Stimulated activated naive CD8-positive, alpha-beta T cell treated with anti-CD3 and anti-CD28 coated beads, Interleukin-15, amount 100 ng/mL, for 72 hours (primary cell): ENCODE measurements at regions not wholly inside any gene's neighbourhood (a gene's known extent, or its start where the extent isn't known, plus 50 kb on each side); places are given as distances from the start of the nearest gene placed in this dataset.

Experiments used
- ATAC-seq: fragments of 150-1000 bp; cut with Tn5 transposase; 2 replicates; pipeline ENCODE4 v1.10.0; 2021; ENCODE audit warnings: mild to moderate bottlenecking, moderate library complexity
- DNase-seq, 2 donors: peaks; one replicate each; pipeline ENCODE4 v3.0.0; 2021 to 2022
- H3K27ac Mint-ChIP-seq, 2 donors: one replicate each; pipeline ENCODE4 v1.8.0; 2022; ENCODE audit warnings: mild to moderate bottlenecking in 2 of 2, mixed read lengths in 2 of 2, moderate library complexity in 2 of 2
- H3K27me3 Mint-ChIP-seq: one replicate; pipeline ENCODE4 v1.8.0; 2022; ENCODE audit warnings: mixed read lengths
- H3K4me1 Mint-ChIP-seq: one replicate; pipeline ENCODE4 v1.8.0; 2022; ENCODE audit warnings: mild to moderate bottlenecking, mixed read lengths
- H3K4me3 Mint-ChIP-seq, 2 donors: one replicate each; pipeline ENCODE4 v1.8.0; 2022; ENCODE audit warnings: mild to moderate bottlenecking in 2 of 2, mixed read lengths in 2 of 2, moderate library complexity in 1 of 2
- H3K9me3 Mint-ChIP-seq, 2 donors: one replicate each; pipeline ENCODE4 v1.8.0; 2022; ENCODE audit warnings: mixed read lengths in 2 of 2

DNA sequence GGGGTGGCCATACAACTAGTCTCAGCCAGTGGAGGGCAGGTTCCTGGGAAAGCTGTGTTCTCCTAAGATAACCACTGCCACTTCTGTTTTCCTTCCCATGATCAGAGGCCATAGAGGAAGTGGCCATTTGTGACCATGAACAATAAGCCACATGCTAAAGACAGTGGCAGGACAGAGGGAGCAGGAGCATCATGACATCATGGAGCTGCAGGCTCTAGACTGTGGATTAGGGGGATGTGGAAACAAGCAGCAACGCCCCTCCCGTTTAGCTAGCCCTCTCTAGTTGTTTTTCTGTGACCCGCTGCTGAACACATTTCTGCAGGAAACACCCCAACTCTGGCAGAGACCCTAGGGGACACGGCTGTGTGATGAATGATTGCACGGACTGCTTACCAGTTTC is 195.0 kb upstream of the NECTIN1 start:
- peak overlapping the region in 1 of 2 donors; percentile 55 for H3K27ac Mint-ChIP-seq
- no peaks in the 10 kb centered on the region for H3K4me1 Mint-ChIP-seq
- ATAC-seq = no peak
- no peaks in the 10 kb centered on the region for H3K9me3 Mint-ChIP-seq
- no peak overlapping the region for H3K4me3 Mint-ChIP-seq
- peaks cover 31% of the 10 kb centered on the region for H3K27me3 Mint-ChIP-seq
- DNase-seq = no peak

GRCh38 chr11:119921571-119921970 is 192.6 kb upstream of the NECTIN1 start:
- ATAC-seq (no peak), DNase-seq (no peak)
- peaks cover 43% of the 10 kb centered on the region for H3K27me3 Mint-ChIP-seq
- no peak overlapping the region for H3K4me3 Mint-ChIP-seq
- no peaks in the 10 kb centered on the region for H3K9me3 Mint-ChIP-seq
- no peaks in the 10 kb centered on the region for H3K4me1 Mint-ChIP-seq
- no peak overlapping the region for H3K27ac Mint-ChIP-seq

GRCh38 chr11:119920666-119921387 is 191.8 kb upstream of the NECTIN1 start:
- no peak for ATAC-seq
- Mint-ChIP-seq H3K27me3 (peaks cover 44% of the 10 kb centered on the region), H3K9me3 (no peaks in the 10 kb centered on the region), H3K4me3 (no peak overlapping the region), H3K4me1 (no peaks in the 10 kb centered on the region), H3K27ac (no peak overlapping the region)
- no peak for DNase-seq

GRCh38 chr11:119919656-119920055 is 190.7 kb upstream of the NECTIN1 start:
- DNase-seq = no peak
- peaks cover 44% of the 10 kb centered on the region for H3K27me3 Mint-ChIP-seq
- H3K27ac Mint-ChIP-seq = no peak overlapping the region
- H3K4me1 Mint-ChIP-seq = no peaks in the 10 kb centered on the region
- no peak overlapping the region for H3K4me3 Mint-ChIP-seq
- peaks cover 0 to 8% of the 10 kb centered on the region in 2 donors for H3K9me3 Mint-ChIP-seq
- ATAC-seq = no peak

DNA sequence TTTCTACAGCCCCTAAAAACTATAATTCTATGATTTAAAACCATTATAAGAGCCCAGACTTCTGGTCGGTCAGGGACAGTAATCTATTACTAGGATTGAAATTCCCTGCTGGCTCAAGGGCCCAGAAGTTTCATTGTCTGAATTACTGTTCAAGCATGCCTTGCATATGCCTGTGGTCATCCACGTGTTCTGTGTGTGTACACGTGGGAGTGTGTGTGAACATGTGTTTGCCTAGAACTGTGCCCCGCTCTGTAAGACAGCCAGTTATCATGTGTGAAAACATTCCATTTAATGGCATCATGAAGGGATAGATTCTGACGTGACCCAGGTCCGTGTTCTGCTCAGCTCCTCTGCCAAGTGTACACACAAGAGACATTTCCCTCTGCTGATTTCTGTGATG is 189.3 kb upstream of the NECTIN1 start:
- ATAC-seq = no peak

DNA sequence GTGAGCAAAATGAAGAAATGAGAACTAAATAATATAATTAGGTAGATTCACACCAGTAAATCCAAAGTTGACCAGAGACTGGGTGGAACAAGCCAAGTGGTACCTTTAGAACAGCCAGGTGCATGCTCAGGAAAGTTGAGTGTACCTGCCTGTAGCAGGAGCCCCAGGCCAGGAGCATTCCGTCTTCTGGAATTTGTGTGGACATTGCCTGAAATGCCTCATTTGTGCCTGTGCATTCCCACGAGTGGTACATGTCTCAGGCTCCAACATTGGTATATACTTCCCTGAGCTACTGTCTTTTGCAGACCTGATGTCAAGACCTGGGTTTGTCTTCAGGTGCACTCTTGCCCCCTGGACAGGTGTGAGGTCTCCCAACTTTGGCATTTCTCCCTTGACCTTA is 187.6 kb upstream of the NECTIN1 start:
- Mint-ChIP-seq H3K9me3 (peaks cover 0 to 14% of the 10 kb centered on the region in 2 donors), H3K27me3 (peaks cover 23% of the 10 kb centered on the region), H3K4me1 (no peaks in the 10 kb centered on the region), H3K4me3 (no peak overlapping the region), H3K27ac (no peak overlapping the region)
- ATAC-seq = no peak
- DNase-seq = no peak

More for the DNA sequence above, 189.3 kb upstream of the NECTIN1 start:
- Mint-ChIP-seq H3K9me3 (peaks cover 0 to 14% of the 10 kb centered on the region in 2 donors), H3K4me1 (no peaks in the 10 kb centered on the region), H3K27me3 (peaks cover 41% of the 10 kb centered on the region), H3K4me3 (no peak overlapping the region), H3K27ac (no peak overlapping the region)
- DNase-seq = no peak

DNA sequence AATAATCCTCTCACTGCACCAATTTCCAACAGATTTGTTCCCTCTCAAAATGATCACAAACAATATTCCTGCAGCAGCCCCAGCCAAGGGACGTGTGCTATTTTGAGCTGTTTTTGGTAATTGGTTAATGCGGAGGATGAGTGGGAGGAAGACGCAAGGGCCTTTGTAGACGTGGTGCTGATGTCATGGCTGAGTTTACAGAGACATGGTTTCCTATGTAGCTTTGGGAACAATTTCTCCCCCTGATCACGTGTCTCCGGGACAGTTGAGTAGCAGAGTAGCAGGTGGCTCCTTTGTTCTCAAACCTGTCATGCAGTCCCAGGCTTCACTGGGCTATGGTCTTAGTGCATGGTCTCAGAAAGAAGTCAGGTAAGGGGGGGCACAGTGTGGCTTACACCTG is 183.2 kb upstream of the NECTIN1 start:
- no peak for DNase-seq
- ATAC-seq = no peak
- no peak overlapping the region for H3K4me3 Mint-ChIP-seq

GRCh38 chr11:119910650-119911049 is 181.7 kb upstream of the NECTIN1 start:
- H3K27me3 Mint-ChIP-seq = peaks cover 30% of the 10 kb centered on the region
- no peak for ATAC-seq
- H3K27ac Mint-ChIP-seq = peak overlapping the region in 1 of 2 donors; percentile 28
- H3K4me3 Mint-ChIP-seq = no peak overlapping the region
- no peaks in the 10 kb centered on the region for H3K4me1 Mint-ChIP-seq
- no peak for DNase-seq
- H3K9me3 Mint-ChIP-seq = peaks cover 0 to 14% of the 10 kb centered on the region in 2 donors

More for the DNA sequence above, 183.2 kb upstream of the NECTIN1 start:
- Mint-ChIP-seq H3K27ac (no peak overlapping the region), H3K4me1 (no peaks in the 10 kb centered on the region), H3K9me3 (peaks cover 0 to 14% of the 10 kb centered on the region in 2 donors), H3K27me3 (peaks cover 31% of the 10 kb centered on the region)

DNA sequence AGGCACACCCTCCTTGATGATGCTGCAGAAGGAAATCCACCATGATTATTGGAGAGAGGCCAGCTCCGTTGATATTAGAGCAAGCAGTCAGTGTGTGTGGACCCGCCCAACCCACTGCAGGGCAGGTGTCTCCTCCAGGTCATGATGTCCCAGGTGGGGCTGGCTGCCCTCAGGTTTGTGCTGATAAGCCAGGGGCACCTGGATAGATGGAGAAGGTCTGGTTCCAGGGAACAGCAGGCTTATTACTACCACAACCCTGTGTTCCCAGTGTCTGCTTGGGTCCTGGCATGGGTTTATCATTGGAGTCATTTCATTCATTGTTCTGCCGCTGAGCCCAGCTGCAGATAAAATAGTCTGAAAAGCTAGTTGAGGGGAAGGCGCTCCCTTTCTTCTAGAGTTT is 181.1 kb upstream of the NECTIN1 start:
- Mint-ChIP-seq H3K27ac (no peak overlapping the region), H3K4me3 (no peak overlapping the region), H3K9me3 (peaks cover 0 to 11% of the 10 kb centered on the region in 2 donors), H3K4me1 (no peaks in the 10 kb centered on the region), H3K27me3 (peaks cover 30% of the 10 kb centered on the region)
- ATAC-seq (no peak), DNase-seq (no peak)

GRCh38 chr11:119909495-119909894 is 180.5 kb upstream of the NECTIN1 start:
- DNase-seq = no peak
- Mint-ChIP-seq H3K27me3 (peaks cover 30% of the 10 kb centered on the region), H3K4me1 (no peaks in the 10 kb centered on the region), H3K9me3 (peaks cover 0 to 6% of the 10 kb centered on the region in 2 donors), H3K4me3 (no peak overlapping the region), H3K27ac (no peak overlapping the region)
- ATAC-seq = no peak

DNA sequence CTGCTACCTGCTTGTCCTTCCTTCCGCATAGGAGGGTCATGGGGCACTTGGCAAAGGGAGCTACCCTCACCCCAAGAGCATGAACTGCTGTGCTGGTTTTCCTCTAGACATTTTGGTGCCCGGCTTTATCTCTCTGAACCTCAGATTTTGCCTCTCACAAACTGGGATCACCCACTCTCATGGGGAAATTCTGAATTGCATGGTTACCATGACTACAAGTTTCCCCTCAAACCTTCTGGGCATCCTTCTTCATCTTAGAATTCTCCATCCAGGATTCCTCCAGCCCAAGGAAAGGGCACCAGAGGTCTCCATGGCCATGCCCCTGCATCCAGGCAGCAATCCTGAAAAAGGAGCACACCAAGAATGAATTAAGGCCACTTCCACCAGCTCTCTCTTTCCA is 180.1 kb upstream of the NECTIN1 start:
- ATAC-seq = no peak
- H3K27me3 Mint-ChIP-seq = peaks cover 30% of the 10 kb centered on the region
- no peaks in the 10 kb centered on the region for H3K4me1 Mint-ChIP-seq
- no peak overlapping the region for H3K4me3 Mint-ChIP-seq
- peaks cover 0 to 4% of the 10 kb centered on the region in 2 donors for H3K9me3 Mint-ChIP-seq
- no peak for DNase-seq
- H3K27ac Mint-ChIP-seq = no peak overlapping the region

DNA sequence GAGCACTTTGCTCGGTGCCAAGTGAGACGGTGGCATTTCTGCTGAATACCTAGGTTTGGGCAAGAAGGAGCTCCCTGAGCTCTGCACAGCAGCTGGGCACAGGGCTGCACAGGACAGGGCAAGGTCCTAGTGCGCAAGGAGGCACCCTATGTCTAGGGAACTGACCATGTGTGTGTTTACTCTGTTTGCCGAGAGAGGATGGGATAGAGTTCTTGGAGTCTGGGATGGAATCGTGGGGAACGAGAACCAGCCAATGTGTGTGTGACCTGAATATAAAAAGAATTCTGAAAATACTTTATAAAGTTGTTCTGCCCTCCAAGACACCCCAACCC is 179.5 kb upstream of the NECTIN1 start:
- ATAC-seq (no peak), DNase-seq (no peak)
- Mint-ChIP-seq H3K4me1 (no peaks in the 10 kb centered on the region), H3K4me3 (no peak overlapping the region), H3K9me3 (no peaks in the 10 kb centered on the region), H3K27me3 (peaks cover 30% of the 10 kb centered on the region), H3K27ac (no peak overlapping the region)

GRCh38 chr11:119907878-119908572 is 179.0 kb upstream of the NECTIN1 start:
- H3K4me3 Mint-ChIP-seq = no peak overlapping the region
- H3K4me1 Mint-ChIP-seq = no peaks in the 10 kb centered on the region
- peaks cover 30% of the 10 kb centered on the region for H3K27me3 Mint-ChIP-seq
- DNase-seq = no peak
- no peak for ATAC-seq
- H3K27ac Mint-ChIP-seq = peak overlapping the region in 1 of 2 donors; percentile 21
- no peaks in the 10 kb centered on the region for H3K9me3 Mint-ChIP-seq

GRCh38 chr11:119907122-119907851 is 178.3 kb upstream of the NECTIN1 start:
- no peak for DNase-seq
- H3K27ac Mint-ChIP-seq = no peak overlapping the region
- no peaks in the 10 kb centered on the region for H3K9me3 Mint-ChIP-seq

GRCh38 chr11:119906376-119906775 is 177.4 kb upstream of the NECTIN1 start:
- no peak for DNase-seq
- no peak for ATAC-seq
- Mint-ChIP-seq H3K9me3 (no peaks in the 10 kb centered on the region), H3K4me3 (no peak overlapping the region), H3K27me3 (peaks cover 30% of the 10 kb centered on the region), H3K4me1 (no peaks in the 10 kb centered on the region), H3K27ac (no peak overlapping the region)

More at GRCh38 chr11:119907122-119907851, 178.3 kb upstream of the NECTIN1 start:
- H3K27me3 Mint-ChIP-seq = peaks cover 30% of the 10 kb centered on the region
- ATAC-seq = no peak
- H3K4me1 Mint-ChIP-seq = no peaks in the 10 kb centered on the region
- no peak overlapping the region for H3K4me3 Mint-ChIP-seq

GRCh38 chr11:119905162-119905561 is 176.2 kb upstream of the NECTIN1 start:
- Mint-ChIP-seq H3K4me1 (no peaks in the 10 kb centered on the region), H3K27ac (no peak overlapping the region), H3K4me3 (no peak overlapping the region), H3K9me3 (no peaks in the 10 kb centered on the region), H3K27me3 (peaks cover 30% of the 10 kb centered on the region)
- ATAC-seq (no peak), DNase-seq (no peak)
